ENCODE measurements at regions not wholly inside any gene's neighbourhood (a gene's known extent, or its start where the extent isn't known, plus 50 kb on each side); places are given as distances from the start of the nearest gene placed in this dataset.

DNA sequence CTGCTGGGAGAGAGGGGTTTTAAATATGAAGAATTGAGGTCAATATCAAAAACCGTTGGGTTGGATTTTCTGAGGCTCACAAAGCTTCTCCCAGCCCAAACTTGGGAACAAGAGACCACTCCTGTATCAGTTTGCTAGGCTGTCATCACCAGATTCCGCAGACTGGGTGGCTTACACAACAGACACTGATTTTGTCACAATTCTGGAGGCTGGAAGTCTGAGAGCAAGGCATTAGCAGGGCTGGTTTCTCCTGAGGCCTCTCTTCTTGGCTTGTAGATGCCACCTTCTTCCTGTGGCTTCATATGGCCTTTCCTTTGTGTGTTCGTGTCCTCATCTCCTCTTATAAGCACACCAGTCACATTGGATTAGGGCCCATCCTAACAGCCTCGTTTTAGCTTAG, 122.9 kb upstream of the COPS8 start:
- TF ChIP-seq GATA2 (IDR thresholded peaks at IDR 0.05; ENCODE audit: low read depth, low read length) (no peak), GATA3 (IDR thresholded peaks at IDR 0.05; ENCODE audit: low read depth, low read length) (no peak)

Measured in SH-SY5Y (cell line).